Smooth muscle cell (in vitro differentiated cells): ENCODE measurements at regions not wholly inside any gene's neighbourhood (a gene's known extent, or its start where the extent isn't known, plus 50 kb on each side); places are given as distances from the start of the nearest gene placed in this dataset.

Experiments
- DNase-seq: peaks from one replicate; lab custom pipeline; 2025; ENCODE audit not compliant: unreplicated experiment; lab: John Stamatoyannopoulos, UW
- H2AFZ ChIP-seq: fragments of 200-600 bp; sonication (generic); 2 replicates; pipeline ENCODE4 v1.6.0; 2016; ENCODE audit warnings: antibody characterized with exemption, low read depth, mild to moderate bottlenecking
- H3F3A ChIP-seq: fragments of 200-600 bp; sonication (generic); 2 replicates; pipeline ENCODE4 v1.6.0; 2017; ENCODE audit warnings: antibody characterized with exemption, low read depth
- H3K27ac ChIP-seq: fragments of 200-600 bp; sonication (generic); 2 replicates; pipeline ENCODE4 v1.5.1; 2016; ENCODE audit warnings: low read depth, mild to moderate bottlenecking
- H3K27me3 ChIP-seq: fragments of 200-600 bp; sonication (generic); 2 replicates; pipeline ENCODE4 v1.6.1; 2016; ENCODE audit warnings: low read depth, mild to moderate bottlenecking
- H3K36me3 ChIP-seq: fragments of 200-600 bp; sonication (generic); 2 replicates; pipeline ENCODE4 v1.5.1; 2016; ENCODE audit warnings: low read depth
- H3K4me1 ChIP-seq: fragments of 200-600 bp; sonication (generic); 2 replicates; pipeline ENCODE4 v1.5.1; 2016; ENCODE audit warnings: low read depth
- H3K4me2 ChIP-seq: fragments of 200-600 bp; sonication (generic); 2 replicates; pipeline ENCODE4 v1.6.0; 2016; ENCODE audit warnings: mild to moderate bottlenecking
- H3K4me3 ChIP-seq: fragments of 200-600 bp; sonication (generic); 2 replicates; pipeline ENCODE4 v1.5.1; 2016; ENCODE audit warnings: mild to moderate bottlenecking
- H3K79me2 ChIP-seq: fragments of 200-600 bp; sonication (generic); 2 replicates; pipeline ENCODE4 v1.6.0; 2016; ENCODE audit warnings: low read depth, mild to moderate bottlenecking
- H3K9ac ChIP-seq: fragments of 200-600 bp; sonication (generic); 2 replicates; pipeline ENCODE4 v1.6.0; 2016; ENCODE audit warnings: low read depth
- H3K9me3 ChIP-seq: fragments of 200-600 bp; sonication (generic); replicated peaks from 2 replicates; pipeline ENCODE4 v1.5.1; 2016; ENCODE audit warnings: low read depth
- H4K20me1 ChIP-seq: fragments of 200-600 bp; sonication (generic); 2 replicates; pipeline ENCODE4 v1.6.0; 2016; ENCODE audit warnings: low read depth
- WGBS: methylation state at CpG from one replicate; pipeline ENCODE4 v1.1.7; 2016; ENCODE audit warnings: low lambda C conversion rate; 5-methylcytosine and 5-hydroxymethylcytosine counted together
- TF ChIP-seq, protein P1 (sequence below): fragments of 200-600 bp; sonication (generic); IDR thresholded peaks from 2 replicates; pipeline ENCODE4 v1.5.1; 2017; ENCODE audit warnings: borderline replicate concordance, mild to moderate bottlenecking, antibody characterized with exemption; ENCODE audit not compliant: insufficient read depth, poor library complexity, severe bottlenecking

DNA sequence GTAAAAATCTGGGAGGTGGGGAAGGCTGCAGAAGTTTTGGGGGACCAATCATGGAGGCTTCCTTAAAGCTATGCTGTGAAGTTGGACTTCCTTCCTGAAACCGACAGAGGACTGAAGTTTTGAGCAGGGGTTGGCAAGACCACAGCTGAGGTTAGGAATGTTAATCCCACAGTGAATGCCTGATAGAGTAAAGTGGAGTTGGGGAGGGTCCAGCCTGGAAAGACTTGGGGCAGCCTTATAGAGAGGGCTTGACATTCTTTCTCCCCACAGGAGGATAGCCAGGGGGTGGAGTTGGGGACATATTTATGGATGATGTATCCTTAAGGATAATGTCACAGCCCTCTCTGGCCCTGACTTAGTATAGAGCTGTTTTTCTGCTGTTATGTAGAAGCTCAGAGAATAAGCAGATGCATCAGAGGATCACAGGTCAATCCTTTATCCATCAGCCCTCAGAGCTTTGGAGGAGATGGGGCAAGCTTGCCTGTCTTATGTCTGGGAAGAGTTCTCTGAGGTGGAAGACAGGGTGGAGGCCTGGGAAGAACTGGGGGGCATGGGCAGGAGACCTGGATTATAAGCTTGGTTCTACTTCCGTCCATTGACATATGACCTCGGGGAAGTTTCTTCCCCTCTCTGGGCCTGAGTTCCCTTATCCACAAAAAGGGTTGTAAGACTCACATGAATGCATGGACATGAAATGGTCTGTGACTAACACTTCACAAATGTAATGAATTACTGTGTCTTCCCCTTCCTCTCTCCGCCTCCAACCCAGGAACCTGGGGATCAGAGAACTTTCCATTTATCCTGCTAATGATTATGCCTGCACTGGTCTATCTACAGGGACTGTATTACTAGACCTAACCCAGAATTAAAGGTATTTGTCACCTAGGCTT is 317.8 kb downstream of the MIAT start:
- no peak overlapping the region for H3K9ac ChIP-seq
- H3K27me3 ChIP-seq, result peaks cover 49% of the 10 kb centered on the region
- TF ChIP-seq, protein P1, sequence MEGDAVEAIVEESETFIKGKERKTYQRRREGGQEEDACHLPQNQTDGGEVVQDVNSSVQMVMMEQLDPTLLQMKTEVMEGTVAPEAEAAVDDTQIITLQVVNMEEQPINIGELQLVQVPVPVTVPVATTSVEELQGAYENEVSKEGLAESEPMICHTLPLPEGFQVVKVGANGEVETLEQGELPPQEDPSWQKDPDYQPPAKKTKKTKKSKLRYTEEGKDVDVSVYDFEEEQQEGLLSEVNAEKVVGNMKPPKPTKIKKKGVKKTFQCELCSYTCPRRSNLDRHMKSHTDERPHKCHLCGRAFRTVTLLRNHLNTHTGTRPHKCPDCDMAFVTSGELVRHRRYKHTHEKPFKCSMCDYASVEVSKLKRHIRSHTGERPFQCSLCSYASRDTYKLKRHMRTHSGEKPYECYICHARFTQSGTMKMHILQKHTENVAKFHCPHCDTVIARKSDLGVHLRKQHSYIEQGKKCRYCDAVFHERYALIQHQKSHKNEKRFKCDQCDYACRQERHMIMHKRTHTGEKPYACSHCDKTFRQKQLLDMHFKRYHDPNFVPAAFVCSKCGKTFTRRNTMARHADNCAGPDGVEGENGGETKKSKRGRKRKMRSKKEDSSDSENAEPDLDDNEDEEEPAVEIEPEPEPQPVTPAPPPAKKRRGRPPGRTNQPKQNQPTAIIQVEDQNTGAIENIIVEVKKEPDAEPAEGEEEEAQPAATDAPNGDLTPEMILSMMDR, result no peak
- no peak overlapping the region for H2AFZ ChIP-seq
- peaks cover 10% of the 10 kb centered on the region for H3K4me1 ChIP-seq
- H3K79me2 ChIP-seq, result no peaks in the 10 kb centered on the region
- no peak for DNase-seq
- no peaks in the 10 kb centered on the region for H4K20me1 ChIP-seq
- no peaks in the 10 kb centered on the region for H3K9me3 ChIP-seq
- H3K4me3 ChIP-seq, result no peak overlapping the region
- H3F3A ChIP-seq, result no peaks in the 10 kb centered on the region
- 43% methylated on average over 4 of the region's 4 CpGs for WGBS
- H3K4me2 ChIP-seq, result peak overlapping the region; percentile 60
- no peaks in the 10 kb centered on the region for H3K36me3 ChIP-seq
- peak overlapping the region; percentile 5 for H3K27ac ChIP-seq

DNA sequence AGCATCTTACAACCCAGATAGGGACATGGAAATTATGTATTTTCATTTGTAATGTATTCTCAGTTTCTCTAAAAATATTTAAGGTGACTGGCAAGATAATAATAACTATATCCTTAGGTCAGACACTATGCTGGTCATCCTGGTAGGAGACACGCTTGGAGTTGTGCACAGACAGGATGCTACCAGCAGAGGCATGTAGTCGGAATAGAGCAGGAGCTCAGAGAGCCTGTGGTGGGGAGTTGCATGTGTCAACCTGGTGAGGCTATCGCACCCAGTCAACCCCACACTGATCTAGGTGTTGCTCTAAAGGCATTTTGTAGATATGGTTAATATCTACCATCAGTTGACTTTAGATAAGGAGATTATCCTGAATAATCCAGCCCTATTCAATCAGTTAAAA is 318.5 kb downstream of the MIAT start:
- Histone ChIP-seq H3K4me1 (peaks cover 10% of the 10 kb centered on the region), H3K4me3 (no peak overlapping the region), H3F3A (no peaks in the 10 kb centered on the region), H3K27me3 (peaks cover 50% of the 10 kb centered on the region), H3K4me2 (peak overlapping the region; percentile 60), H3K27ac (no peak overlapping the region), H3K36me3 (no peaks in the 10 kb centered on the region), H3K9ac (no peak overlapping the region), H2AFZ (no peak overlapping the region), H3K9me3 (no peaks in the 10 kb centered on the region), H3K79me2 (no peaks in the 10 kb centered on the region), H4K20me1 (no peaks in the 10 kb centered on the region)
- TF ChIP-seq, protein P1, result no peak
- WGBS, result 67% methylated on average over 3 of the region's 3 CpGs
- no peak for DNase-seq

DNA sequence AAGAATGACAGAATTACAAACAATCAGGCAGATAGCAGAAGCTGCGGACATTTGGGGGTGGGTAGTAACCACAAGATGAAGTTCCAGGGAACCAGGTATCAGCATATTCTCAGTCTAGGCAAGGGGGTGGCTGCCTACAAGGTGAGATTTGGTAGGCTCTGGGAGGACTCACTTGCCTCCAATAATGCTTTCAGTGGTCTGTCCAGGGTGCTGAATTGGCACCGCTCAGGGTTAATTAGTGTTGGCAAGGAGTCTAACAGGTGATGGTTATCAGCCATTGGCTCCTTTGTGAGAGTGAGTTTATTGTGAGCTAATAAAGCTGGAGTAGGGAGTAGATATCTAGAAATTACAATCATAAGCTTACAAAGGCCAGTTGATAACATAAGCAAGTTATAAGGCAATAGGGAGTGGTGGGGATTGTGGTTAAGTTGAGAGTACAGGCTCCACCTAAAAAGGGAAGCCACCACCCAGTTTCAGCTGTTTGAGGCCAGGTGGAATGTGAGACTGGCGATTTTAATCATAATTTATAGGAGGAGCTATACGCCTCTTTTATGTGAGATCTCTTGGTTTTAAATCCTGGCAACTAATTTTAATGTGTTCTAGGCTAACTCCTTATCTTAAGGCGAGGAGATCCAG is 320.5 kb downstream of the MIAT start:
- Histone ChIP-seq H3K4me3 (no peak overlapping the region), H3K79me2 (no peaks in the 10 kb centered on the region), H3K27me3 (peaks cover 45% of the 10 kb centered on the region), H4K20me1 (no peaks in the 10 kb centered on the region), H3F3A (no peaks in the 10 kb centered on the region), H3K9me3 (no peaks in the 10 kb centered on the region), H3K36me3 (no peaks in the 10 kb centered on the region), H2AFZ (no peak overlapping the region), H3K27ac (no peak overlapping the region), H3K4me1 (peaks cover 10% of the 10 kb centered on the region), H3K4me2 (no peak overlapping the region), H3K9ac (no peak overlapping the region)
- 69% methylated on average over 5 of the region's 5 CpGs for WGBS
- TF ChIP-seq, protein P1, result no peak
- no peak for DNase-seq
